Activated T-helper 1 cell treated with anti-CD3 and anti-CD28 coated beads, Interleukin-12 subunit alpha, Interleukin-12 subunit beta, Interleukin-2, Interleukin-4 antibody, amounts not matched to agents 30 ng/mL and 10 ng/mL and 1 ng/mL, durations not matched to agents 14 hours and 24 hours and 36 hours (primary cell): ENCODE measurements at regions not wholly inside any gene's neighbourhood (a gene's known extent, or its start where the extent isn't known, plus 50 kb on each side); places are given as distances from the start of the nearest gene placed in this dataset.

Experiments used
- DNase-seq: peaks from one replicate; pipeline ENCODE4 v3.0.0; 2021; ENCODE audit warnings: low spot score
- H3K27ac Mint-ChIP-seq: one replicate; pipeline ENCODE4 v1.8.0; 2021; ENCODE audit warnings: mild to moderate bottlenecking, mixed read lengths
- H3K27me3 Mint-ChIP-seq: one replicate; pipeline ENCODE4 v1.8.0; 2022; ENCODE audit warnings: mild to moderate bottlenecking, moderate library complexity, mixed read lengths; ENCODE audit not compliant: insufficient read depth
- H3K36me3 Mint-ChIP-seq: one replicate; pipeline ENCODE4 v1.8.0; 2021; ENCODE audit warnings: low read depth, mixed read lengths
- H3K4me1 Mint-ChIP-seq: one replicate; pipeline ENCODE4 v1.8.0; 2021; ENCODE audit warnings: low read depth, mixed read lengths
- H3K4me3 Mint-ChIP-seq: one replicate; pipeline ENCODE4 v1.8.0; 2021; ENCODE audit warnings: mild to moderate bottlenecking, moderate library complexity, mixed read lengths
- H3K9me3 Mint-ChIP-seq: one replicate; pipeline ENCODE4 v1.8.0; 2021; ENCODE audit warnings: mixed read lengths
- intact Hi-C: fragments of 100-400 bp; cut with micrococcal nuclease; formaldehyde crosslinking; loops from one replicate; pipeline ENCODE4 v1.15.1; 2024

DNA sequence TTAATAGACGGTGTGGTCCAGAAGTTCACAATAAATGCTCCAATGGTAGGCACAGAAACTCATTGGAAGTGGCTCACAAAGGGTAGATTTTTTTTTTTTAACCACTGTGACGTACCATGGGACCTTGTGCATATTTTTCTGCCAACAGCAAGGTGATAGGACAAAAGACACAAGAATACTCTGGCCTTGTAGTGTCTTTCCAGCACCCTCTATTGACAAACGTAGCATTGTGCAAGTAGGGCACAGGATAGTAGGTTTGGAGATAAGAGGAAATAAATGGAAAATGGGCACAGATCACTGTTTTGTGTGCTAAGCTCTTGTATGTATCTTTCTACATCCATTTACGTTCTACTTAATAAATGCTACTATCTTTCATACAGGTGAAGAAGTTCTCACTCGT lies 2054.9 kb downstream of the PCDH7 start:
- Mint-ChIP-seq H3K27ac (no peak overlapping the region), H3K4me1 (no peaks in the 10 kb centered on the region), H3K4me3 (no peak overlapping the region), H3K9me3 (peaks cover 7% of the 10 kb centered on the region), H3K27me3 (no peaks in the 10 kb centered on the region), H3K36me3 (no peaks in the 10 kb centered on the region)
- intact Hi-C loops, result no loop called here
- no peak for DNase-seq

DNA sequence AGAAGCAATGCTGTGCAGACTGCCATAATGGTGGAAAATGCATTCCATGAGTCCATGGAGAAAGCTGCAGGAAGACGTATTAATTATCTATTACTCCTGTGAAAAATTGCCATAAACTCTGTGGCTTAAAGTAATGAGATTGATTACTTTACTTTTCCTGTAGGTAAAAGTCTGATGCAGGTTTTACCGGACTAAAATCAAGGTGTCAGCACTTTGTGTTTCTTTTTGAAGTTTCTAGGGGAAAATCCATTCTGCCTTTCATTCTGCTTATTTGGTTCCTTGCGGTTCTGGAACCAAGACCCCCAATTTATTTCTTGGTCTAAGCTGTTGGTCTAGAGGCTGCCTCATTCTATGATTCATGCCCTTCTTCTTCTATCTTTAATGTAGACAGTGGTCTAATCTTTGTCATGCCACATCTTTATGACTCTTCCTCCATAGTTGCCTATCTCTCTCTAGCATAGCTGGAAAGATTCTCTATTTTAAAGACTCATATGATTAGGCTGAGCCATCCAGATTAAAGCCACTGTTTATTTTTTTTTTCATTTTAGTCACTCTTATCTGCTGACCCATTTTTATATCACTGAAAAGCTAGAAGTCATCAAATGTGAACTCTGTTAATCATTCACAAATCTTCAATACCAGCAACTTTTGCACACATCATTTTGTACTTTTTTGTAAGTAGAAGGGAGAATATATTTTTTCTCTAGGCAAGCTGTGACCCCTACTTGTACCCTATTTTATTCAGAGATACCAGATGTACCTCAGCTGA lies 2056.4 kb downstream of the PCDH7 start:
- Mint-ChIP-seq H3K4me3 (no peak overlapping the region), H3K27ac (no peak overlapping the region), H3K27me3 (no peaks in the 10 kb centered on the region), H3K9me3 (peaks cover 7% of the 10 kb centered on the region), H3K36me3 (no peaks in the 10 kb centered on the region), H3K4me1 (no peaks in the 10 kb centered on the region)
- DNase-seq, result no peak
- intact Hi-C loops, result no loop called here

DNA sequence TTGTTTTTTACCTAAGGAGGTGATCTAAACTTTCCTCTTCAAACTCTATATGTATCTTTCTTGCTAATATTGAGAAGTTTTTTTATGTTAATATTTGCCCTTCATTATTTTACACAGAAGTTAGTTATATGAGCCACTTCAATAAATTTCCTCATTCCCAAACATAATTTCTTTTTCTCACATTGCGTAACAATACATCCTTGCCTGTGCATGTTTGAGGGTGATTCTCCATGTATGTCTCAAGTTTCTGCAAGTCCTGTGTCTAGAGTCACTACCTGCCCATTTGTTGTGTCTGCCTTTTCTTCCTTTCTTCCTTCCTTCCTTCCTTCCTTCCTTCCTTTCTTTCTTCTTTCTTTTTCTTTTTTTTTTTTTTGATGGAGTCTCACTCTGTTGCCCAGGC lies 2057.9 kb downstream of the PCDH7 start:
- peaks cover 12% of the 10 kb centered on the region for H3K9me3 Mint-ChIP-seq
- no peaks in the 10 kb centered on the region for H3K4me1 Mint-ChIP-seq
- intact Hi-C loops, result no loop called here
- DNase-seq, result no peak
- no peaks in the 10 kb centered on the region for H3K36me3 Mint-ChIP-seq
- H3K27me3 Mint-ChIP-seq, result no peaks in the 10 kb centered on the region
- no peak overlapping the region for H3K4me3 Mint-ChIP-seq
- no peak overlapping the region for H3K27ac Mint-ChIP-seq

DNA sequence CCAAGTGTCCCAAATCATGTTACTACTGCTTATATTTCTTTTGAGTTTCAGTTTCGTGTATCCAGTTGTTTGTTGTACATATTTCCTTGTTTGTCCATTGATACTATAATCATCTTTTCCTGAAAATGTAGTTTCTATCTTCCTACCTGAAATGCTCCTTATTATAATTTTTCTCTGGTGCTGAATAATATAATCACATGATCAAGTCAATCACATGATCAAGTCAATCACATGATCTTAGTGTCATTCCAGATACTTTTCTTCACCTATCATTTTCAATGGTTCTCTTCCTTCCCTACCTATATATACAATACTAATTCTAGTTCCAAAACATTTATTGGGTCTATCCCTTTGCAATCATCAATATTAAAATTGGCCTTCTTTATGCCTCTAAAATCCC lies 2058.8 kb downstream of the PCDH7 start:
- no peak overlapping the region for H3K27ac Mint-ChIP-seq
- intact Hi-C loops, result no loop called here
- no peaks in the 10 kb centered on the region for H3K27me3 Mint-ChIP-seq
- H3K4me3 Mint-ChIP-seq, result no peak overlapping the region
- peaks cover 8% of the 10 kb centered on the region for H3K9me3 Mint-ChIP-seq
- no peaks in the 10 kb centered on the region for H3K4me1 Mint-ChIP-seq
- DNase-seq, result no peak
- no peaks in the 10 kb centered on the region for H3K36me3 Mint-ChIP-seq

DNA sequence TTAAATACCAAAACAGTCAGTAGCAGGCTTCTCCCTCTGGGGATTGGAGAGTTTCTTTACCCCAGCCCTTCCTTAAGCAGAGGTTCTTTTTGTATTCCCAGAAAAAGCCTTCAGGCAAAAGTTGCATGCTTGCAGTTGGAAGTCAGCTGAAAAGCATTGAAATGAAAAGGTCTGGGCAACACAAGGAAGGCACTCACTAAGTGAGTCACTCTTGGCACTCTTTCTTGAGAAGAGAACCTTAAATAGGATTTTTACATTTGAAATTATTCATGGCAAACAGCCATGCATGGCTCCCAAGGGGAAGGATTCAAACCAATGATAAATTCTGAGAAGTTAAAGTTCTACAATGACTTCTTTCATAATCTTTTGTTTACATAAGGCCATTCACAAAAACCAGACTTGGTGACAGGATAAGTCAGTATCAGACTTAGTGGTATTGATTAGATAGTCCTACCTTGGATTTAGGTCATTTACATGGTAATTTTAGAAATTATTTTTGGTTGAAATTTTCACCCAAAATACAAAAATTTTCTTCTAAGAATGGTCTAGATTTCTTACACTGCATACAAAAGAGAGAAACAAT lies 2068.9 kb downstream of the PCDH7 start:
- Mint-ChIP-seq H3K27me3 (no peaks in the 10 kb centered on the region), H3K9me3 (no peaks in the 10 kb centered on the region), H3K4me1 (no peaks in the 10 kb centered on the region), H3K27ac (no peak overlapping the region), H3K4me3 (no peak overlapping the region), H3K36me3 (no peaks in the 10 kb centered on the region)
- no peak for DNase-seq
- intact Hi-C loops, result no loop called here

DNA sequence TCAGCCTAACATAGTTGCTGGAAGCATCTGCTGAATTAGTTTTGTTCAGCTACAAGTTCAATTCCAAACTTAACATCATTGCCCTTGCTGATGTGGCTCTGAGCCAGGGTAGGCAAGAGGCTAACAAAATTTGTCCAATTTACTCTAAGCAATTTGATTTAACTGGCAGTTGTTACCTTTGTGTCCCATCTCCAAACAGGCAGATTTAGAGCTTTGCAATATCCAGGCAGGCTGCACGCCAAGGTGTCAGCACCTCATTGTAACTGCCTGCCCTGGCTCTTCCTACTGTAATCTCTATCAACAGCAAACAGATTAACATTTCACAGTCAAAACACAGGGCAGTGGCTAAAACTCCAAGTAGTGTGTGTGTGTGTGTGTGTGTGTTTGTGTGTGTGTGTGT lies 2070.6 kb downstream of the PCDH7 start:
- no peak overlapping the region for H3K4me3 Mint-ChIP-seq
- no peak for DNase-seq
- no peaks in the 10 kb centered on the region for H3K4me1 Mint-ChIP-seq
- no peaks in the 10 kb centered on the region for H3K36me3 Mint-ChIP-seq
- no peak overlapping the region for H3K27ac Mint-ChIP-seq
- H3K9me3 Mint-ChIP-seq, result peaks cover 3% of the 10 kb centered on the region
- intact Hi-C loops, result no loop called here
- no peaks in the 10 kb centered on the region for H3K27me3 Mint-ChIP-seq

DNA sequence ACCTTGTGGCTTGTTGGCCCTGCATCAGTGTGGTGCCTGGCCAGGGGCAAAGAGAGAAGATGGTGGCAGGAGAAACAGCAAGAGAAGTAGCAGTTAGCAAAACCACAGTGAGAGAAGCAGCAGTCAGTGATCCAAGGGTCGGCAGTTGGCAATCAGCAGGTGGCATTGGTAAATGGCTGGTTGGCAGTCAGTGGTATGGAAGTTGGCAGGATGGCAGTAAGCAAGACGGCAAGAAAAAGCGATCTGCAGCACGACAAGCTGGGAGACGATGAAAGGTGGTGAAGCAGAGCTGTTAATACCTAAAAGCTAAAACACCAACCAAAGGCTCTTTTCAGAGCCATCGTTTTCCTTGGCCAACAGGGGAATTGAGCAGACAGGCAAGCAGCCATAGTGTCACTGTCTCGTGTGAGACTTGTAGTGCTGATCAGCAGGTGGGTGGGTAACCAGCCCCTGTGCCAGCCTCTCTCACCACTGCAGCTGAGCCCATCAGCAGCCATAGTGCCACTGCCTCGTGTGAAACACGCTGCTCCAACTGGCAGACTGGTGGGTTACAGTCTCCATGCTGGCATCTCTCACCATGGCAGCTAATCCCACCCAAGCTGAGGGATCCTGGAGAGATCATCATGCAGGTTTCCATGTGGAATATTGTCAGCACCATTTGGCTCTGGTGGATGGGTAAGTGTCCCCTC lies 2078.4 kb downstream of the PCDH7 start:
- no peaks in the 10 kb centered on the region for H3K36me3 Mint-ChIP-seq
- no peaks in the 10 kb centered on the region for H3K27me3 Mint-ChIP-seq

DNA sequence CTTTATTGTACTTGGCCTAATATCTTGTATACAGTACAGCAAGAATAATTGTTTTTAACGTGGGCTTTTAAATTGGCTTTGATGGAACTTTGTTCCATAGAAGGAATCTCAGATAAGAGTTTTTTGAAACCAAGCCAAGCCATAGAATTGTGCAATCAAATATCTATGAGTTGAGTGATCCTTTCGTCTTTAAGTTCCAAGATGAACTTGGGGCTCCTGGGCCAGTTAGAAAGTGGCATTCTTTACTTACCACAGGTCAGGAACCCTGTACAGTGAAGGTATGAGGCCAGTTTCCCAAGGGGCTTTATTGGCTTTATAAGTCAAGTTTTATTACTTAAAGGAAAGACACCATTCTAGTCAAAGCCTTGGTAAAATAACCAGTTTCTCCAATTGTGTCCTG lies 2104.2 kb downstream of the PCDH7 start:
- Mint-ChIP-seq H3K27me3 (no peaks in the 10 kb centered on the region), H3K36me3 (no peaks in the 10 kb centered on the region), H3K27ac (no peak overlapping the region), H3K4me1 (no peaks in the 10 kb centered on the region), H3K4me3 (no peak overlapping the region), H3K9me3 (peaks cover 15% of the 10 kb centered on the region)
- DNase-seq, result no peak
- intact Hi-C loops, result no loop called here

More for the DNA sequence above, 2078.4 kb downstream of the PCDH7 start:
- DNase-seq, result no peak
- H3K27ac Mint-ChIP-seq, result no peak overlapping the region
- no peak overlapping the region for H3K4me3 Mint-ChIP-seq
- H3K4me1 Mint-ChIP-seq, result no peaks in the 10 kb centered on the region
- intact Hi-C loops, result no loop called here
- H3K9me3 Mint-ChIP-seq, result peaks cover 13% of the 10 kb centered on the region

DNA sequence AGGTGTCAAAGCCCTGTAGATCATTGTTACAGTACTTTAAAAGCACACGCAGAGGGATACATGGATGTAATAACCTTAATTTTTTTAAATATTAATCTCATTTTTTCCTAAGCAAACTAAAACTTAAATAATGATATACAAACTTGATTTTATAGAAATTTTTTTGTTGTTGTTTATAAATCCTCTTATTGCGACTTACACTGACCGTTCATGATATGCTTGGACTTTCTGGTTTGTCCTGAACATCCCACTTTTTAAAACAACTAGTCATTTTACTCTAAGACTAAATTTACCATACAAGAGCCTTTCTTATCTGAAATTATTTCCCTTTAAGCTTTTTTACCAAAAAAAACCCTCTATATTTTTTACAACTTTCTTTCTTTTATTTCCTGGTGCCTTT lies 2106.0 kb downstream of the PCDH7 start:
- no peak overlapping the region for H3K4me3 Mint-ChIP-seq
- no peaks in the 10 kb centered on the region for H3K4me1 Mint-ChIP-seq
- no peak overlapping the region for H3K27ac Mint-ChIP-seq
- no peaks in the 10 kb centered on the region for H3K36me3 Mint-ChIP-seq
- H3K9me3 Mint-ChIP-seq, result peaks cover 15% of the 10 kb centered on the region
- H3K27me3 Mint-ChIP-seq, result no peaks in the 10 kb centered on the region
- no peak for DNase-seq
- intact Hi-C loops, result no loop called here

DNA sequence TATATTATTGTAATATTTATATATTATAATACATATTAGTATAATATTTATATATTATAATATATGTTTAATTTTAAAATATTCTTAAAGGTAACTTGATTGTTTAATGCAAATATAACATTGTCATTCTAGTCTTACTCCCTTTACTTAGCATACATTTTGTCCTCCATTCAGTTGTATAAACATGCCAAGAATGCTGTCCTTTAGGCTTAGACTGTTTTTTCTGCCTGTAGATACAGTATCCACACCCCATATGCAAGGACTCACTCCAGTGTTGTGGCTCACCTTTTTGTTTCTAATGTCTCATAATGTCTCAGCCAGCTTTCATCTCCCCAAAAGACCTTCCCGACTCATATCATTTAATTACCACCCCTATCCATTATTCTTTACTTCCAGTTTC lies 2110.0 kb downstream of the PCDH7 start:
- intact Hi-C loops, result no loop called here
- no peak overlapping the region for H3K4me3 Mint-ChIP-seq
- H3K4me1 Mint-ChIP-seq, result no peaks in the 10 kb centered on the region
- H3K27ac Mint-ChIP-seq, result no peak overlapping the region
- H3K36me3 Mint-ChIP-seq, result no peaks in the 10 kb centered on the region
- no peaks in the 10 kb centered on the region for H3K27me3 Mint-ChIP-seq
- no peak for DNase-seq
- H3K9me3 Mint-ChIP-seq, result peaks cover 8% of the 10 kb centered on the region

DNA sequence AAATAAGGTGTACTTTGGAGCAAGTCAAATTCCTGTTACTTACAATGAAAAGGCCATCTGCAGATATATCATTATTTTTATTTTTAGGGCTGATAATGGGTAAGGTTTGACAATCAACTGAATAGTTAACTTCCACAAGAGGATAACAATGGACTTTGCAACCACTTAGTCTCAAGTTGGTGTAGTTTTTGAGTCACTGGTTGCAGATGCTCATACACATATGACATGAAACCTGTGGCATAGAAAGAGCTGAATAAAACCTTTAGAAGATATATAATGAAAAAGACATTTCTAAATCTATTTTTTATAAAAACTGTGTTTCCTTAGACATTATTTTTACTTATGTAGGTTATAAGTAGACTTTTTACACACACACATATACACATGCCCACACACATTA lies 2110.9 kb downstream of the PCDH7 start:
- no peaks in the 10 kb centered on the region for H3K4me1 Mint-ChIP-seq
- intact Hi-C loops, result no loop called here
- H3K27ac Mint-ChIP-seq, result no peak overlapping the region
- H3K27me3 Mint-ChIP-seq, result no peaks in the 10 kb centered on the region
- H3K9me3 Mint-ChIP-seq, result peaks cover 8% of the 10 kb centered on the region
- no peak for DNase-seq
- H3K4me3 Mint-ChIP-seq, result no peak overlapping the region
- no peaks in the 10 kb centered on the region for H3K36me3 Mint-ChIP-seq

DNA sequence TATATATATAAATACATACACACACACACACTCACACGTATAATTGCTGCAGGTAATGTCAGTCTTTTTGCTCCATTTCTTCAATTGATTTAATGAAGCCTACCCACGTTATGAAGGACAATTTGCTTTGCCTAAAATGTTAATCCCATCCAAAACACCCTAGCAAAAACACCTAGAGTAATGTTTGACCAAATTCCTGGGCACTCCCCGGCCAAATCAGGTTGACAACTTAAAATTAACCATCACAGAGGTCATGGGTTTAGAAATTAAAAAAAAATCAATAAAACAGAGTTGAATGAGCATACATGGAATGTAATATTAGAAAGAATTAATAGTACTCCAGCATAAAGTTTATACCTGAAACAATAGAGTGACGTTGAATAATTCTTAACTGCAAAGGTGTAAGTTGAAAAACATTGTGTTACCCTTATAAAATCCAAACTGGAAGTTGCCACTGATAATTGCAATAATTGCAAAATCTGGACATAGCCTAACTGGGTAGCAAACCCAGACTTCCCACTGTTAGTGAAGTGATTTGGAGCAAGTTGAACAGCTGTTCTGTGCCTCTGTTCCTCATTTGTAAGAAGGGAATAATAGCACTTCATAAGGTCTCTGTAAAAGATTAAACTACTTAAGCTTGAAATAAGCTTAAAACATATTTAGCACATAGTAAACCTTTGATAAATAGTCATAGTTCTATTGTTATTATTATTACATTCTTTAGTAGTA lies 2120.5 kb downstream of the PCDH7 start:
- Mint-ChIP-seq H3K4me3 (no peak overlapping the region), H3K9me3 (no peaks in the 10 kb centered on the region), H3K27me3 (no peaks in the 10 kb centered on the region), H3K27ac (no peak overlapping the region), H3K4me1 (no peaks in the 10 kb centered on the region), H3K36me3 (no peaks in the 10 kb centered on the region)
- no peak for DNase-seq
- intact Hi-C loops, result no loop called here

DNA sequence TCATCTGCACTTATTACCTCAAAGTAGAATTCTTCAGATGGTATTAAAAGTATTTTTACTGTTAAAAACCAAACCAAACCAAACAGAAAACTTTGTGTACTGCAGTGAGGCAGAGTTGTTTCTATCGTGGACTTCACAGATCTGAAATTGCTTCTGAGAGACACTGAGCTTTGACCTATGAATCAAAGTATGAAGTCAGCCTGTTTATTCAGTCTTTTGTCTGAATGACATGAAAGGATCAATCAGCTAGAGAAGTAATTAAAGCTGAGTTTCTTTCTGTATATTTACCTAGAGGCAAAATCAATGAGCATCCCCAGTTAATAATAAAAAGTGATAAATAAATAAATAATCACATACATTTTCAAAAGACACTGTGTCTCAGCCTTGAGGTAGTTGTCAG lies 2121.0 kb downstream of the PCDH7 start:
- Mint-ChIP-seq H3K4me3 (no peak overlapping the region), H3K9me3 (no peaks in the 10 kb centered on the region), H3K27ac (no peak overlapping the region), H3K27me3 (no peaks in the 10 kb centered on the region), H3K36me3 (no peaks in the 10 kb centered on the region), H3K4me1 (no peaks in the 10 kb centered on the region)
- no peak for DNase-seq
- intact Hi-C loops, result no loop called here
